ENCODE measurements at regions not wholly inside any gene's neighbourhood (a gene's known extent, or its start where the extent isn't known, plus 50 kb on each side); places are given as distances from the start of the nearest gene placed in this dataset.

DNA sequence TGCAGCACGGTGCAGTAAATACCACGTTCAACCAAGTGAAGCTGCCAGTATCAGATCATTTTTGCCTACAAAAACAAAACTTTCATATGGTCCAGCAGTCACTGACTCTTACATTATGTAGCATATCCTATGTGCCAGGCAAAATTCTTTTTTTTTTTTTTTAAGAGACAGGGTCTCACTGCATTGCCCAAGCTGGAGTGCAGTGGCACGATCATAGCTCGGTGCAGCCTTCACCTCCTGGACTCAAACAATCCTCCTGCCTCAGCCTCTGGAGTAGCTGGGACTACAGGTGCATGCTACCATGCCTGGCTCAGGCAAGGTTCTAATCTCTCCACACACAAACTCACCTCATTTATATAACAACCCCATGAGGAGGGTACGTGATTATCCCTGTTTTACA lies 208.6 kb upstream of the JARID2 start:
- no peaks in the 10 kb centered on the region for H3K9me3 Mint-ChIP-seq
- H3K36me3 Mint-ChIP-seq = no peaks in the 10 kb centered on the region
- H3K27ac Mint-ChIP-seq = no peak overlapping the region
- DNase-seq (ENCODE audit: low spot score in 2 of 2, unreplicated experiment in 2 of 2) = no peak
- no peak overlapping the region for H3K4me3 Mint-ChIP-seq
- H3K27me3 Mint-ChIP-seq (ENCODE audit: low read depth) = no peaks in the 10 kb centered on the region
- TF ChIP-seq, protein P1, sequence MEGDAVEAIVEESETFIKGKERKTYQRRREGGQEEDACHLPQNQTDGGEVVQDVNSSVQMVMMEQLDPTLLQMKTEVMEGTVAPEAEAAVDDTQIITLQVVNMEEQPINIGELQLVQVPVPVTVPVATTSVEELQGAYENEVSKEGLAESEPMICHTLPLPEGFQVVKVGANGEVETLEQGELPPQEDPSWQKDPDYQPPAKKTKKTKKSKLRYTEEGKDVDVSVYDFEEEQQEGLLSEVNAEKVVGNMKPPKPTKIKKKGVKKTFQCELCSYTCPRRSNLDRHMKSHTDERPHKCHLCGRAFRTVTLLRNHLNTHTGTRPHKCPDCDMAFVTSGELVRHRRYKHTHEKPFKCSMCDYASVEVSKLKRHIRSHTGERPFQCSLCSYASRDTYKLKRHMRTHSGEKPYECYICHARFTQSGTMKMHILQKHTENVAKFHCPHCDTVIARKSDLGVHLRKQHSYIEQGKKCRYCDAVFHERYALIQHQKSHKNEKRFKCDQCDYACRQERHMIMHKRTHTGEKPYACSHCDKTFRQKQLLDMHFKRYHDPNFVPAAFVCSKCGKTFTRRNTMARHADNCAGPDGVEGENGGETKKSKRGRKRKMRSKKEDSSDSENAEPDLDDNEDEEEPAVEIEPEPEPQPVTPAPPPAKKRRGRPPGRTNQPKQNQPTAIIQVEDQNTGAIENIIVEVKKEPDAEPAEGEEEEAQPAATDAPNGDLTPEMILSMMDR (IDR thresholded peaks at IDR 0.05; ENCODE audit: unreplicated experiment) = no peak
- H3K4me1 Mint-ChIP-seq = peaks cover 6% of the 10 kb centered on the region

DNA sequence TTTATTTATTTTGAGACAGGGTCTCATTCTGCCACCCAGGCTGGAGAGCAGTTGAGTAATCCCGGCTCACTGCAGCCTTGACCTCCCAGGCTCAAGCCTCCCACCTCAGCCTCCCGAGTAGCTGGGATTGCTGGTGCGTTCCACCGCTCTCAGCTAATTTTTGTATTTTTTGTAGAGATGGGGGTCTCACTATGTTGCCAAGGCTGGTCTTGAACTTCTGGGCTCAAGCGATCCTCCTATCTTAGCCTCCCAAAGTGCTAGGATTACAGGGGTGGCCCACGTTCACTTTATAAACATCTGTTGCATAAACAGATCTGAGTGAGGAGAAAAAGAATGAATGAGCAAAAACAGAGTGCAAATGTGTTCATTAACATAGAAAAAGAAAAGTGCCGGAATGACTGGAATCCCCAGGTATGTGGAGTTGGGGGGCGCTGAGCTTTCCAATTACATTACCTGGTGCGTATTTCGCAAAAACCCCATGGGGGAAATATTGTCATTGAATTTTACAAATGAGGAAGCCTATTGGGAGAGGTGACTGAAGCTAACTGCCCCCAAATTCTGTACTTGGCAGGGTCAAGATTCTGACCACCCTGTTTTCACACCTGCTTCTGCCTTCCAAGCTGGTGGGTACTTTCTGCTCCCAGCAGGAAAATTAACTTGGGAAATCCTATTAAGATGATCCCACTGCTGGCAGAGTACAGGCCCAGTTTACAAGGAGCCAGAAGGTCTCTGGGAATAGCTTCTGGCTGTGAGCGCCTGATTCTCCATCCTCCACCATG lies 207.7 kb upstream of the JARID2 start:
- TF ChIP-seq, protein P1 (IDR thresholded peaks at IDR 0.05; ENCODE audit: unreplicated experiment) = no peak
- Mint-ChIP-seq H3K27ac (no peak overlapping the region), H3K9me3 (no peaks in the 10 kb centered on the region), H3K36me3 (no peaks in the 10 kb centered on the region), H3K4me3 (no peak overlapping the region), H3K27me3 (ENCODE audit: low read depth) (no peaks in the 10 kb centered on the region), H3K4me1 (peaks cover 6% of the 10 kb centered on the region)
- DNase-seq (ENCODE audit: low spot score in 2 of 2, unreplicated experiment in 2 of 2) = no peak

DNA sequence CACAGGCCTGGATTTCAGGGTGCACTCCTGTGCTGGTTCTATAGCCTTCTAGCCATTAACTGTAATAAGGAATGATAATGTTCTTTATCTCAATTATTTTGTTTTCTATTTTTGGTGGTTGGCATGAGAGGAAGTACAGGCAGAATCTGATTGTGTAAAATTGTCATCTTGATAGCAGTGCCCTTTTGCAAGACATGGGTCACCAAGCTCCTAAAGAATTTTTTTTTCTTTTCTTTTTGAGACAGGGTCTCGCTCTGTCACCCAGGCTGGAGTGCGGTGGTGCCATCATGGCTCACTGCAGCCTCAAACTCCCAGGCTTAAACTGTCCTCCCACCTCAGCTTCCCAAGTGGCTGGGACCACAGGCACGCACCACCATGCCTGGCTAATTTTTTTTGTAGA lies 206.7 kb upstream of the JARID2 start:
- no peak overlapping the region for H3K4me3 Mint-ChIP-seq
- peaks cover 6% of the 10 kb centered on the region for H3K4me1 Mint-ChIP-seq
- peaks cover under 1% of the 10 kb centered on the region for H3K27me3 Mint-ChIP-seq (ENCODE audit: low read depth)
- TF ChIP-seq, protein P1 (IDR thresholded peaks at IDR 0.05; ENCODE audit: unreplicated experiment) = no peak
- no peak for DNase-seq (ENCODE audit: low spot score in 2 of 2, unreplicated experiment in 2 of 2)
- no peak overlapping the region for H3K27ac Mint-ChIP-seq
- H3K36me3 Mint-ChIP-seq = no peaks in the 10 kb centered on the region
- H3K9me3 Mint-ChIP-seq = no peaks in the 10 kb centered on the region

DNA sequence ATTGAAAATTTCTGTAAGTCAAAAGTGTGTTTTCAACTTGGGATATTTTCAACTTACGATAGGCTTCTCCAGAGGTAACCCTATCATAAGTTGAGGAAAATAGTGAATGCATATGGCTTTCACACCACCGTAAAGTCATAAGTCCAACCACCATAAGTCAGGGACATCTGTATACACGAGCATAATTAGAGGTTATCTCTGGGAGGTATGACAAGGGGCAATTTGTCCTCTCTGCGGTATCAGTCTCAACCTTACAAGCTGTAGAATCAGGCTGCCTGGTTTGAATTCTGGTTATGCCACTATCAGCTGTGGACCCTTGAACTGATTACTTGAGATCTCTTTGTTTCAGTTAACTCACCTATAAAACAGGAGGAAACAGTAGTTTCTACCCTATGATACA lies 202.9 kb upstream of the JARID2 start:
- peaks cover 2% of the 10 kb centered on the region for H3K4me1 Mint-ChIP-seq
- no peak overlapping the region for H3K27ac Mint-ChIP-seq
- no peaks in the 10 kb centered on the region for H3K9me3 Mint-ChIP-seq
- H3K36me3 Mint-ChIP-seq = no peaks in the 10 kb centered on the region
- TF ChIP-seq, protein P1 (IDR thresholded peaks at IDR 0.05; ENCODE audit: unreplicated experiment) = no peak
- H3K27me3 Mint-ChIP-seq (ENCODE audit: low read depth) = peaks cover 10% of the 10 kb centered on the region
- DNase-seq (ENCODE audit: low spot score in 2 of 2, unreplicated experiment in 2 of 2) = no peak
- no peak overlapping the region for H3K4me3 Mint-ChIP-seq

DNA sequence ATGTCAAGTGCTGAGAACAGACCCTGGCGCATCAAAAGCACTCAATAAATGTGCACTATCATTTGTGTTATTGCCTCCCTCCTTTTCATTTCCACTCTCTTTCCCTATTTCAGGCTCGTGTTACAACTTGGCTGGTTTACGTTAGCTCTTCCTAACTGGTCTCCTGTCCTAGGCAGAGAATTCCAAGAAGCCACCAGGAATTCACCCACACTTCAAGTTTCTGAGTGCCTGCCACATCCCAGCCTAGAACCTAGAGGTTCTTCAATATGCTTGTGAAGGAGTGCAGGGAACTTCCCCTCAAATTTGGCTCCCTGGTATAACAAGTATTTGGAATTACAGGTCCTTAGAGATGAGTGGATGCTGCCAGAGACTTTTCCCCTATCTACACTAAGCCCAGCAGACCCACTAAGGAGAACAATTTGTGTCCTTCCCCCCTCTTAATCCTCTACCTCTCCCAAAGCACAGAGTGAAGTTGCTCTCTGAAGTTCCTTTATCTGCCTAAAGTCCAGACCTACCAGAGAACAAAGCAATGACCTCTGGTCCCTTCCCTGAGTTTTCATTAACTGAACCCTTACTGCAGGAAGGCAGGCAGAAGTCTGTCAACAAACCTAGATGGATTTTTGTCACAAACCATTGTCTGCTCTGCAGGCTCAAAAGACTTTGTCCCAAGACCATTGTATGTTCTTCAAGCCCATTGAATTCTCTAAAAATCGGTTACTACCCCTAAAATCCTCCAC lies 201.6 kb upstream of the JARID2 start:
- Mint-ChIP-seq H3K9me3 (no peaks in the 10 kb centered on the region), H3K4me1 (peaks cover 2% of the 10 kb centered on the region), H3K27me3 (ENCODE audit: low read depth) (peaks cover 10% of the 10 kb centered on the region), H3K4me3 (no peak overlapping the region), H3K36me3 (no peaks in the 10 kb centered on the region), H3K27ac (no peak overlapping the region)
- no peak for DNase-seq (ENCODE audit: low spot score in 2 of 2, unreplicated experiment in 2 of 2)
- TF ChIP-seq, protein P1 (IDR thresholded peaks at IDR 0.05; ENCODE audit: unreplicated experiment) = no peak
